AG04450 (cell line): ENCODE measurements at regions not wholly inside any gene's neighbourhood (a gene's known extent, or its start where the extent isn't known, plus 50 kb on each side); places are given as distances from the start of the nearest gene placed in this dataset.

Experiments
- CTCF ChIA-PET: fragments of 300-600, 350-600 bp; formaldehyde crosslinking; extraction: SDS; loops from one replicate; lab custom pipeline; 2022; ENCODE audit warnings: antibody characterized with exemption, inconsistent platforms; lab: Charles Lee
- POLR2A ChIA-PET: fragments of 350-600 bp; formaldehyde crosslinking; extraction: SDS; loops from one replicate; lab custom pipeline; 2021; ENCODE audit warnings: antibody characterized with exemption, inconsistent platforms; lab: Yijun Ruan, JAX
- DNase-seq: peaks from one replicate; pipeline ENCODE4 v3.0.0-alpha.2; 2011; ENCODE audit warnings: low read depth, low spot score
- H3K27ac ChIP-seq: one replicate; pipeline ENCODE4 v1.5.1; 2012; ENCODE audit warnings: low read depth, low read length, control low read depth
- H3K27me3 ChIP-seq: one replicate; pipeline ENCODE4 v1.6.0; 2012; ENCODE audit warnings: low read length; ENCODE audit not compliant: control insufficient read depth, insufficient read depth
- H3K4me3 ChIP-seq: 2 replicates; pipeline ENCODE4 v1.5.1; 2011; ENCODE audit warnings: mild to moderate bottlenecking, low read depth, low read length, control low read depth
- H3K9me3 ChIP-seq: 2 replicates; pipeline ENCODE4 v1.5.1; 2012; ENCODE audit warnings: low read length; ENCODE audit not compliant: control insufficient read depth, insufficient read depth
- TF ChIP-seq, protein P1 (sequence below): IDR thresholded peaks from 2 replicates; pipeline ENCODE4 v1.5.1; 2011; ENCODE audit warnings: low read depth, low read length, control low read depth, inconsistent platforms

DNA sequence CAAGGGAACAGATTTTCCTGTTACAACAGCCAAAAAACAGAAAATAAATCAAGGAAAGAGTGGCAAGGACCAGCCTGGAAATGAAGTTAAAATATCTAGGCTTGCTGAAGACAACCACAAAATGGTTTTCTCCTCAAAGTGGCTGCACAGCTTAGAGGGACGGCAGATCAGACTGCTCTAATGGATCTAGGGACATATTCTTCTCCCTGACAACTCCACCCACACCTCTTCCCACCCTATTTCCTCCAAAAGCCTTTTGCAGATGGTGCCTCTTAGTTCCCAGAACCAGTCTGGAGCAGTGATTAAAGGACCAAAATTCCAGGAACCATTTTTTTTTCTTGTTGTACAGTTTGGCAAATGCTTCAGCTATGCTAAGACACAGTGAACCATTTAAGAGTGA lies 220.2 kb upstream of the SIX2 start:
- CTCF ChIA-PET, result no interaction called here
- Histone ChIP-seq H3K4me3 (no peak overlapping the region), H3K27me3 (peaks cover 11% of the 10 kb centered on the region), H3K27ac (no peak overlapping the region), H3K9me3 (peaks cover 4% of the 10 kb centered on the region; the same call in 1 of the 2 replicates)
- DNase-seq, result no peak
- TF ChIP-seq, protein P1, sequence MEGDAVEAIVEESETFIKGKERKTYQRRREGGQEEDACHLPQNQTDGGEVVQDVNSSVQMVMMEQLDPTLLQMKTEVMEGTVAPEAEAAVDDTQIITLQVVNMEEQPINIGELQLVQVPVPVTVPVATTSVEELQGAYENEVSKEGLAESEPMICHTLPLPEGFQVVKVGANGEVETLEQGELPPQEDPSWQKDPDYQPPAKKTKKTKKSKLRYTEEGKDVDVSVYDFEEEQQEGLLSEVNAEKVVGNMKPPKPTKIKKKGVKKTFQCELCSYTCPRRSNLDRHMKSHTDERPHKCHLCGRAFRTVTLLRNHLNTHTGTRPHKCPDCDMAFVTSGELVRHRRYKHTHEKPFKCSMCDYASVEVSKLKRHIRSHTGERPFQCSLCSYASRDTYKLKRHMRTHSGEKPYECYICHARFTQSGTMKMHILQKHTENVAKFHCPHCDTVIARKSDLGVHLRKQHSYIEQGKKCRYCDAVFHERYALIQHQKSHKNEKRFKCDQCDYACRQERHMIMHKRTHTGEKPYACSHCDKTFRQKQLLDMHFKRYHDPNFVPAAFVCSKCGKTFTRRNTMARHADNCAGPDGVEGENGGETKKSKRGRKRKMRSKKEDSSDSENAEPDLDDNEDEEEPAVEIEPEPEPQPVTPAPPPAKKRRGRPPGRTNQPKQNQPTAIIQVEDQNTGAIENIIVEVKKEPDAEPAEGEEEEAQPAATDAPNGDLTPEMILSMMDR, result no peak
- POLR2A ChIA-PET, result no interaction called here

DNA sequence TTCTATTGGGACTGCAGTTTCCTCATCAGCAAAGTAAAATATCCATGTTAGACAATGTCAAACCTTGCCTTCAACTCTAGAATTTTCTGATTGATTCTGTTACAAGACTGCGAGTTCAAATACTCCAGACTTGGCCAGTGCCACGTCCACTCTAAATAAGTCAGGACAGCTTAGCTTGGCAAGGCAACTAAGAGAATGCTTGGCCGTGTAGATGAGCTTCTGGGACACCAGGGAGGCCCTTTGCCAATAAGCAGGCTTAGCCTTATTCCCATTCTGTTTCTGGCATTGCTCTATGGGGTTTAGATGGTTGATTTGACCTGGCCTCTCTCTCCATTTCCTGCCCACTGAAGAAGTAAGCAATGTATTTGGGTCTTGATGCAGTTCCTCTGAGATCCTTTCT lies 218.1 kb upstream of the SIX2 start:
- TF ChIP-seq, protein P1, result no peak
- peaks cover 14% of the 10 kb centered on the region for H3K27me3 ChIP-seq
- CTCF ChIA-PET, result no interaction called here
- no peak overlapping the region for H3K27ac ChIP-seq
- no peak for DNase-seq
- H3K9me3 ChIP-seq, result peaks cover 4% of the 10 kb centered on the region; the same call in 1 of the 2 replicates
- POLR2A ChIA-PET, result no interaction called here
- no peak overlapping the region for H3K4me3 ChIP-seq

DNA sequence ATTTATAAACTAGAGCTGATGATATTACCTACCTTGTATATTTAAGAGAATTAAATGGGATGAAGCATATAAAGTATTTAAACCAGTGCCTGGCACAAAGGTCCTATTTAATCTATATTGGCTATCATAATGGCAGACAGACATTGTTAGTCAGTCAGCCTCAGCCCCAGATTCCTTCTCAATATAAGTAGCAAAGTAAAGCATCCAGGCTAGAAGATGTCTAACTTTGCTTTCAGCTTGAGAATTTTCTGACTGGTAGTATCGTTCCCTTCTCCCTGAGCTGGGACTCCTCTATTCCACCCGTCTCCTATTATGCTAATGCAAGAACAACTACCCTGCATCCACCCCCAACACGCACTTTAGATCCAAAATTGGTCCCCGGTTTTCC lies 215.7 kb upstream of the SIX2 start:
- CTCF ChIA-PET, result interaction anchor here (1.4 kb wide), 1 partner anchor 13 kb away, joined by 3 read pairs; no protein-coding TSS in a partner anchor

DNA sequence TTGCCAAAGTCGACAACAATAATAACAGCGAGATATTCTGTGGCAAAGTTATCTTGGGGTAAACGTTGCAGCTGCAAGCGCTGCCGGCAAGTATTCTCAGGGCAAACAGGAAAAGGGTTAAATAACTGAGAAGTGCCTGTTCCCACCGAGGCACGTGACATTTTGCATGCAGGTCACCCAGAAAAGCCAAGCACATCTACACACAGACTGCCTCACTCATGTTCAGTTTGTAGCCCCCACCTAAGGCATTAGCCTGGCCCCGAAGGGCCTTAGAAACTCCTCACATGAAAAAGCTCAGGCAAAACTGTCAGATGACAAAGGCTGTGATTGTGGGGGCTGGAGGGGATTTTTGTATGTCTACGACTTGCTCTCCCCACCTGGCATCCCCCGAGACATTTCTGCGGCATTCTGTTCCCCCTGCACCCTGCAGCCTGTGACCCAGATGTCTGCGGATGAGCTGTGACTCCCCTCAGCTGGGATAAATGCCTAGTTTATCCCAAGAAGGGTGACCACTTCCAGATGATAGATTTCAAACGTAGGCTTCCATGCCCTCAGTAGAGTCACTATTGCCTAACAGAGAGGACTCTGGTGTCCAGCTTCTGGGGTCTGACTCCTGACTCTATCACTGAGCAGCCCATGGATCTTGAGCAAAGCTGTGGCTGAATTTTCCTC lies 215.2 kb upstream of the SIX2 start:
- H3K27me3 ChIP-seq, result peaks cover 27% of the 10 kb centered on the region
- ChIA-PET POLR2A (interaction anchor here (0.8 kb wide), 1 partner anchor 14 kb away, joined by 3 read pairs; no protein-coding TSS in a partner anchor), CTCF (interaction anchor here (1.4 kb wide), 1 partner anchor 14 kb away, joined by 3 read pairs; no protein-coding TSS in a partner anchor)

More for the DNA sequence above, 215.7 kb upstream of the SIX2 start:
- no peak overlapping the region for H3K4me3 ChIP-seq
- no peak overlapping the region for H3K27ac ChIP-seq
- peaks cover 25% of the 10 kb centered on the region for H3K27me3 ChIP-seq
- DNase-seq, result no peak
- peaks cover 4% of the 10 kb centered on the region; the same call in 1 of the 2 replicates for H3K9me3 ChIP-seq
- POLR2A ChIA-PET, result interaction anchor here (0.8 kb wide), 1 partner anchor 13 kb away, joined by 3 read pairs; no protein-coding TSS in a partner anchor
- TF ChIP-seq, protein P1, result no peak

DNA sequence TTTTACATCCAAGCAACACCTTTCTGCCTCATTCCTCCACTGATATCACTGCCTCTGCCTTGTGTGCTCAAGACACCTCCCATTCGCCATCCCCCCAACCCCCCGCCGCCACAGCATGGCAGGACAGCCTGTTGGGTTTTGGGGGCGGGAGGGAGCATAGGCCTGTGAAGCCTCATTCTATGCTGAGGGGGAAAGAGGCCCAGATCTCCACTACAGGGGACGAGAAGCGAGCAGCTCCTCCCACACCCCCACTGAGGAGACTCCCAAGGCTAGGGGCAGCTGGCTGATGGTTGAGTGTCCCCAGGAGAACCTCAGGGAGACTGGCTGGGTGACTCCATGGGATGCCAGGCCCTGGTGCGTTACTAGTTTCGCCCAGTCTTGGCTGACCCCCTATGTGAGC lies 214.3 kb upstream of the SIX2 start:
- TF ChIP-seq, protein P1, result no peak
- Histone ChIP-seq H3K4me3 (no peak overlapping the region), H3K27ac (no peak overlapping the region), H3K27me3 (peaks cover 27% of the 10 kb centered on the region), H3K9me3 (peaks cover 4% of the 10 kb centered on the region; the same call in 1 of the 2 replicates)
- POLR2A ChIA-PET, result no interaction called here
- CTCF ChIA-PET, result no interaction called here
- no peak for DNase-seq

More for the DNA sequence above, 215.2 kb upstream of the SIX2 start:
- no peak overlapping the region for H3K27ac ChIP-seq
- TF ChIP-seq, protein P1, result no peak
- H3K9me3 ChIP-seq, result peaks cover 4% of the 10 kb centered on the region; the same call in 1 of the 2 replicates
- no peak overlapping the region for H3K4me3 ChIP-seq
- DNase-seq, result no peak
